ENCODE measurements at regions not wholly inside any gene's neighbourhood (a gene's known extent, or its start where the extent isn't known, plus 50 kb on each side); places are given as distances from the start of the nearest gene placed in this dataset.

- intact Hi-C loops (cut with DNase I) = no loop called here
- no peak for DNase-seq
Observed at GRCh38 chr3:24943961-24944360, 449.3 kb upstream of the THRB start.

- intact Hi-C loops (cut with DNase I) = no loop called here
- peak in 2 of 42 donors; percentile 15 to 23 for DNase-seq
Observed at GRCh38 chr3:24944805-24945520, 450.3 kb upstream of the THRB start.

- peak in 11 of 42 donors; percentile 8 to 74 (median 34) for DNase-seq
- intact Hi-C loops (cut with DNase I) = no loop called here
Observed at GRCh38 chr3:24945563-24945962, 450.9 kb upstream of the THRB start.

GRCh38 chr3:24947103-24947502 is 452.5 kb upstream of the THRB start:
- DNase-seq = no peak
- intact Hi-C loops (cut with DNase I) = no loop called here

GRCh38 chr3:24951180-24951579 is 456.5 kb upstream of the THRB start:
- intact Hi-C loops (cut with DNase I) = no loop called here
- peak in 24 of 42 donors; percentile 9 to 67 (median 36) for DNase-seq

GRCh38 chr3:24952388-24952787 is 457.7 kb upstream of the THRB start:
- no peak for DNase-seq
- intact Hi-C loops (cut with DNase I) = no loop called here

GRCh38 chr3:24953060-24953771 is 458.6 kb upstream of the THRB start:
- peak in 22 of 42 donors; percentile 8 to 79 (median 44) for DNase-seq
- intact Hi-C loops (cut with DNase I) = no loop called here

- intact Hi-C loops (cut with DNase I) = no loop called here
- DNase-seq = no peak
Observed at GRCh38 chr3:24956613-24957012, 462.0 kb upstream of the THRB start.

- no peak for DNase-seq
- intact Hi-C loops (cut with DNase I) = no loop called here
Observed at GRCh38 chr3:24958271-24958670, 463.6 kb upstream of the THRB start.

- DNase-seq = peak in 1 of 42 donors; percentile 33
Observed at GRCh38 chr3:24958910-24959447, 464.3 kb upstream of the THRB start.

GRCh38 chr3:24963762-24964625 is 464.1 kb upstream of the RARB start:
- intact Hi-C loops (cut with DNase I) = no loop called here
- DNase-seq = peak in 2 of 42 donors; percentile 15 to 27

More at GRCh38 chr3:24958910-24959447, 464.3 kb upstream of the THRB start:
- intact Hi-C loops (cut with DNase I) = no loop called here

GRCh38 chr3:24965706-24966385 is 462.2 kb upstream of the RARB start:
- no peak for DNase-seq
- intact Hi-C loops (cut with DNase I) = no loop called here

GRCh38 chr3:24968036-24968435 is 460.0 kb upstream of the RARB start:
- intact Hi-C loops (cut with DNase I) = no loop called here
- DNase-seq = no peak

- intact Hi-C loops (cut with DNase I) = no loop called here
- DNase-seq = no peak
Observed at GRCh38 chr3:24972491-24972890, 455.6 kb upstream of the RARB start.

GRCh38 chr3:24981309-24981708 is 446.8 kb upstream of the RARB start:
- intact Hi-C loops (cut with DNase I) = no loop called here
- no peak for DNase-seq

GRCh38 chr3:24981924-24982323 is 446.1 kb upstream of the RARB start:
- intact Hi-C loops (cut with DNase I) = no loop called here

GRCh38 chr3:24985668-24986067 is 442.4 kb upstream of the RARB start:
- intact Hi-C loops (cut with DNase I) = no loop called here
- DNase-seq = peak in 16 of 42 donors; percentile 4 to 57 (median 26)

More at GRCh38 chr3:24981924-24982323, 446.1 kb upstream of the RARB start:
- no peak for DNase-seq

GRCh38 chr3:24986612-24987011 is 441.5 kb upstream of the RARB start:
- intact Hi-C loops (cut with DNase I) = no loop called here
- no peak for DNase-seq

GRCh38 chr3:24999357-24999756 is 428.7 kb upstream of the RARB start:
- DNase-seq = no peak
- intact Hi-C loops (cut with DNase I) = no loop called here

Measured in head of caudate nucleus (tissue), 42 donors.